ENCODE measurements at regions not wholly inside any gene's neighbourhood (a gene's known extent, or its start where the extent isn't known, plus 50 kb on each side); places are given as distances from the start of the nearest gene placed in this dataset.
"Not testable (repeated sequence)": the region's sequence is repeated elsewhere in the genome, so short reads cannot be mapped to it uniquely, and the experiment has no call there.

GRCh38 chr19:31049431-31049830 lies 299.8 kb downstream of the TSHZ3 start:
- Histone ChIP-seq H3K27me3 (ENCODE audit: control insufficient read depth, insufficient read depth, low read length) (no peaks in the 10 kb centered on the region), H3K4me3 (ENCODE audit: low read depth, low read length) (no peak overlapping the region), H3K36me3 (ENCODE audit: control insufficient read depth, insufficient read depth, low read length) (no peaks in the 10 kb centered on the region)
- DNase-seq (ENCODE audit: low read depth): no peak
- no peak for TF ChIP-seq CTCF (IDR thresholded peaks at IDR 0.05; ENCODE audit: insufficient read depth, low read length, poor library complexity, severe bottlenecking)

- no peak overlapping the region for H3K4me3 ChIP-seq (ENCODE audit: low read depth, low read length)
- H3K27me3 ChIP-seq (ENCODE audit: control insufficient read depth, insufficient read depth, low read length): no peaks in the 10 kb centered on the region
- no peak for TF ChIP-seq CTCF (IDR thresholded peaks at IDR 0.05; ENCODE audit: insufficient read depth, low read length, poor library complexity, severe bottlenecking)
Observed at GRCh38 chr19:31046024-31046423, 303.2 kb downstream of the TSHZ3 start.

GRCh38 chr19:31041461-31041860 lies 307.8 kb downstream of the TSHZ3 start:
- Histone ChIP-seq H3K36me3 (ENCODE audit: control insufficient read depth, insufficient read depth, low read length) (no peaks in the 10 kb centered on the region), H3K4me3 (ENCODE audit: low read depth, low read length) (no peak overlapping the region), H3K27me3 (ENCODE audit: control insufficient read depth, insufficient read depth, low read length) (no peaks in the 10 kb centered on the region)
- DNase-seq (ENCODE audit: low read depth): no peak
- TF ChIP-seq CTCF (IDR thresholded peaks at IDR 0.05; ENCODE audit: insufficient read depth, low read length, poor library complexity, severe bottlenecking): no peak

More at GRCh38 chr19:31046024-31046423, 303.2 kb downstream of the TSHZ3 start:
- H3K36me3 ChIP-seq (ENCODE audit: control insufficient read depth, insufficient read depth, low read length): no peaks in the 10 kb centered on the region
- no peak for DNase-seq (ENCODE audit: low read depth)

GRCh38 chr19:31039151-31039550 lies 310.1 kb downstream of the TSHZ3 start:
- Histone ChIP-seq H3K36me3 (ENCODE audit: control insufficient read depth, insufficient read depth, low read length) (no peaks in the 10 kb centered on the region), H3K27me3 (ENCODE audit: control insufficient read depth, insufficient read depth, low read length) (no peaks in the 10 kb centered on the region), H3K4me3 (ENCODE audit: low read depth, low read length) (no peak overlapping the region)
- TF ChIP-seq CTCF (IDR thresholded peaks at IDR 0.05; ENCODE audit: insufficient read depth, low read length, poor library complexity, severe bottlenecking): no peak
- no peak for DNase-seq (ENCODE audit: low read depth)

- no peak for DNase-seq (ENCODE audit: low read depth)
- Histone ChIP-seq H3K36me3 (ENCODE audit: control insufficient read depth, insufficient read depth, low read length) (no peaks in the 10 kb centered on the region), H3K27me3 (ENCODE audit: control insufficient read depth, insufficient read depth, low read length) (no peaks in the 10 kb centered on the region), H3K4me3 (ENCODE audit: low read depth, low read length) (no peak overlapping the region)
- no peak for TF ChIP-seq CTCF (IDR thresholded peaks at IDR 0.05; ENCODE audit: insufficient read depth, low read length, poor library complexity, severe bottlenecking)
Observed at GRCh38 chr19:31037286-31037980, 311.8 kb downstream of the TSHZ3 start.

GRCh38 chr19:31031455-31031854 lies 317.8 kb downstream of the TSHZ3 start:
- not testable (repeated sequence) for H3K4me3 ChIP-seq (ENCODE audit: low read depth, low read length); H3K27me3 ChIP-seq (ENCODE audit: control insufficient read depth, insufficient read depth, low read length); H3K36me3 ChIP-seq (ENCODE audit: control insufficient read depth, insufficient read depth, low read length); DNase-seq (ENCODE audit: low read depth)

Data from kidney epithelial cell (primary cell).